ENCODE measurements at regions not wholly inside any gene's neighbourhood (a gene's known extent, or its start where the extent isn't known, plus 50 kb on each side); places are given as distances from the start of the nearest gene placed in this dataset.

DNA sequence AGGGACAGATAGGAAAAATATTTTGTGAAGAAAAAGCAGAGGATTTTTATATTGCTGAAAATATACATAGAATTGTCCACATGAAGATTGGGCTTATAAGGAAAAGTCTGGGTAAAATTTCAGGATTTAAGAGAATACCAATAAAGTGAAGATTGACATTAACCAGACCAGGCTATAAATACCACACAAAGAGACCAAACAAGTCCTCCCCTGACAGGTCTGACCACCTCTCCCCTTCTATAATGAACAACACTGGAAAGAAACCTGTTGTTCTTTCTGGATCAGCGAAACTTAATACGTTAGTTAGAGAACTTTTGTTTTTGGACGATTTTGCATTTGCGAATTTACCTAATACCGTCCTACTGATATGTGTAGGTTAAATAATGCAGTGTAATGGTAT lies 138.3 kb downstream of the ISL1 start:
- TF ChIP-seq ZNF384 (IDR thresholded peaks at IDR 0.05) (0 out of 2 replicates have a peak, but pooled peaks have one; percentile 1), LEF1 (IDR thresholded peaks at IDR 0.05; ENCODE audit: borderline replicate concordance) (no peak)
- TF ChIP-seq, protein P1, sequence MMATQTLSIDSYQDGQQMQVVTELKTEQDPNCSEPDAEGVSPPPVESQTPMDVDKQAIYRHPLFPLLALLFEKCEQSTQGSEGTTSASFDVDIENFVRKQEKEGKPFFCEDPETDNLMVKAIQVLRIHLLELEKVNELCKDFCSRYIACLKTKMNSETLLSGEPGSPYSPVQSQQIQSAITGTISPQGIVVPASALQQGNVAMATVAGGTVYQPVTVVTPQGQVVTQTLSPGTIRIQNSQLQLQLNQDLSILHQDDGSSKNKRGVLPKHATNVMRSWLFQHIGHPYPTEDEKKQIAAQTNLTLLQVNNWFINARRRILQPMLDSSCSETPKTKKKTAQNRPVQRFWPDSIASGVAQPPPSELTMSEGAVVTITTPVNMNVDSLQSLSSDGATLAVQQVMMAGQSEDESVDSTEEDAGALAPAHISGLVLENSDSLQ (IDR thresholded peaks at IDR 0.05): peak; percentile 73
- ChIA-PET CTCF (interaction anchor here (0.6 kb wide), 1 partner anchor 862 kb away, joined by 3 read pairs; no protein-coding TSS in a partner anchor), POLR2A (no interaction called here)
- no peak for DNase-seq (ENCODE audit: extremely low spot score)

DNA sequence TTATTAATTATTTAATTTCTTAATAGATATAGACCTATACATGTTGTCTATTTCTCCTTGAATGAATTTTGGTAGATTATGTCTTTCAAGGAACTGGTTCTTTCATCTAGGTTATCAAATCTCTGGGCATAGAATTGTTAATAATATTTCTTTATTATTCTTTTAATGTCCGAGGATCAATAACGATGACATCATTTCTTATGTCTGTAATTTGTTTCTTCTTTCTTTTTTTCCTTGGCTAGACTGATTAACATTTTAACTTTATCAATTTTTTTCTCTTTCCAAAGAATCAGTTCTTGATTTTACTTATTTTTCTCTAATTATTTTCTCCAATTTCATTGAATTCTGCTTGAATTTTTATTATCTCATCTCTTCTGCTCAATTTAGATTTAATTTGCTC lies 156.0 kb downstream of the ISL1 start:
- CTCF ChIA-PET: no interaction called here
- DNase-seq (ENCODE audit: extremely low spot score): no peak
- TF ChIP-seq SUZ12 (IDR thresholded peaks at IDR 0.05) (no peak), TARDBP (IDR thresholded peaks at IDR 0.05) (no peak), HDGF (IDR thresholded peaks at IDR 0.05; ENCODE audit: borderline replicate concordance) (no peak), ZNF384 (IDR thresholded peaks at IDR 0.05) (no peak), NFRKB (IDR thresholded peaks at IDR 0.05) (no peak), BHLHE40 (IDR thresholded peaks at IDR 0.05; ENCODE audit: borderline replicate concordance) (no peak), L3MBTL2 (conservative IDR thresholded peaks at IDR 0.05) (no peak), SP1 (IDR thresholded peaks at IDR 0.05) (no peak), FOXM1 (IDR thresholded peaks at IDR 0.05; ENCODE audit: borderline replicate concordance) (no peak)

DNA sequence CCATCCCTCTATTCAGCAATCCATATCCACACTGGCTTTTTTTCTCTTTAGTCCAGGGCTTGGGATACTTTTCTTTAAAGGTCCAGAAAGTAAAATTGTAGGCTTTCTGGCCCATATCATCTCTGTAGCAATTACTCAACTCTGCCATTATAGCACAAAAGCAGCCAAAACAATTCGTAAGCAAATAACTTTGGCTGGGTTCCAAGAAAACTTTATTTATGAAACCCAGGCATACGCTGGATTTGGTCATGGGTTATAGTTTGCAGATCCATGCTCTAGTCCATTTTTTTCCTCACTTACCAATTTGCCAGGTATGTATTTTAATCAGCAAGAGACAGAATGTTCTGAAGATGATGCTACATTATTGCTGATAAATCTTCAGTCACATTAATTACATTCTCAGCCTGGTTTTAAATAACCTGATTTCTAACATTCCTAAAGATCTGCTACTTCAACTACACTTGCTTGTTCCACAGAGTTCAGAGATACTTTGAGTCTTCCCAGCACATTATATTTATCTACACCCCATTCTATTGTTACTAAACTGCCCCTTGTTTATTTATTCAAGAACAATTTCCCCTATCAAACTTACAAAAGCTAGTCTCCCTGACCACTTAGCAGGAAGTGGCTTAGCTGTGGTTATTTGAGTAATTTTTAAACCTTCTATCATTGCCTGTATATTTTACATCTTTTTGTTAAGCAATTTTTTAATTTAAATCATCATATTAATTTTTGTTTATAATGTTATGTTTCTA lies 161.0 kb downstream of the ISL1 start:
- no peak for DNase-seq (ENCODE audit: extremely low spot score)
- ChIA-PET CTCF (no interaction called here), POLR2A (no interaction called here)
- no peak for TF ChIP-seq FOXK2 (IDR thresholded peaks at IDR 0.05)
- no peak for TF ChIP-seq FOXM1 (IDR thresholded peaks at IDR 0.05; ENCODE audit: borderline replicate concordance)
- no peak for TF ChIP-seq ARNT (IDR thresholded peaks at IDR 0.05)
- no peak for TF ChIP-seq L3MBTL2 (conservative IDR thresholded peaks at IDR 0.05)
- TF ChIP-seq ELF4 (IDR thresholded peaks at IDR 0.05): no peak
- TF ChIP-seq HDGF (IDR thresholded peaks at IDR 0.05; ENCODE audit: borderline replicate concordance): no peak
- no peak for TF ChIP-seq BHLHE40 (IDR thresholded peaks at IDR 0.05; ENCODE audit: borderline replicate concordance)
- no peak for TF ChIP-seq SUZ12 (IDR thresholded peaks at IDR 0.05)
- TF ChIP-seq SP1 (IDR thresholded peaks at IDR 0.05): no peak
- TF ChIP-seq TARDBP (IDR thresholded peaks at IDR 0.05): no peak
- no peak for TF ChIP-seq ZNF384 (IDR thresholded peaks at IDR 0.05)
- TF ChIP-seq LEF1 (IDR thresholded peaks at IDR 0.05; ENCODE audit: borderline replicate concordance): no peak

More for the DNA sequence above, 156.0 kb downstream of the ISL1 start:
- POLR2A ChIA-PET: no interaction called here

DNA sequence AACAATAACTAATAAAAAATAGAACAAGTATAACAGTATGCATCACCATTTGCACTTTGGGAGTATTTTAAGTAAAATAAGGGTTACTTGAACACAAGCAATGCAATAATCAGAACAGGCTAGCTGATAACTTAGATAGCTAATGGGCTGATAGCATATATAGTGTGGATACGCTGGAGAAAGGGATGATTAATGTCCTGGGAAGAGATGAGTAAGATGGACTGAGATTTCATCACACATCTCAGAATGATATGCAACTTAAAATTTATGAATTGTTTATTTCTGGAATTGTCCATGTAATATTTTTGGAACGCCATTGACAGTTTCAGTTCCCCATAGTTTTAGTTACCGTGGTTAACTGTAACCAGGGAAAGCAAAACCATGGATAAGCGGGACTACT lies 173.6 kb downstream of the ISL1 start:
- no peak for DNase-seq (ENCODE audit: extremely low spot score)
- CTCF ChIA-PET: no interaction called here
- POLR2A ChIA-PET: no interaction called here
- TF ChIP-seq BHLHE40 (IDR thresholded peaks at IDR 0.05; ENCODE audit: borderline replicate concordance) (no peak), NFRKB (IDR thresholded peaks at IDR 0.05) (no peak), LEF1 (IDR thresholded peaks at IDR 0.05; ENCODE audit: borderline replicate concordance) (no peak), ARNT (IDR thresholded peaks at IDR 0.05) (no peak), FOXK2 (IDR thresholded peaks at IDR 0.05) (no peak), ZNF384 (IDR thresholded peaks at IDR 0.05) (no peak), TARDBP (IDR thresholded peaks at IDR 0.05) (no peak), FOXA1 (IDR thresholded peaks at IDR 0.05) (no peak), SUZ12 (IDR thresholded peaks at IDR 0.05) (no peak), SP1 (IDR thresholded peaks at IDR 0.05) (no peak), L3MBTL2 (conservative IDR thresholded peaks at IDR 0.05) (no peak), HDGF (IDR thresholded peaks at IDR 0.05; ENCODE audit: borderline replicate concordance) (no peak), FOXM1 (IDR thresholded peaks at IDR 0.05; ENCODE audit: borderline replicate concordance) (no peak), ELF4 (IDR thresholded peaks at IDR 0.05) (no peak)
- TF ChIP-seq, protein P1 (IDR thresholded peaks at IDR 0.05): no peak

DNA sequence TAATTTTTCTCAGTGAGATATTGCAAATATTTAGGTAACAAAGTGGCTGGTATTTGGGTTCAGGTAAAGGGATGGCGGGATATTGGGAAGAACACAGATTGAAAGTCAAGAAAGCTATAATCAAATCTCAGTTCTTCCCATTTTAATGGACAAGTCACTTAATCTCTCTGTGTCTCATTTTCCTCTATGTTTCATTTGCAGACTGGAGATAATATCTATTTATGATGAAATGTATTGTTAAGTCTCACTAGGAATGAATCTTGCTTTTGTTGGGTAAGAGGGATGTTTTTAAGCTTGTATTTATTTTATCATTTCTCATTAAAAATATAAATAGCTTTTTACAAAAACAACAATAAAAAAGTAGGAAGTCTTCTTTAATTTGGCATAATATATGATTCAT lies 175.4 kb downstream of the ISL1 start:
- no peak for DNase-seq (ENCODE audit: extremely low spot score)
- POLR2A ChIA-PET: no interaction called here
- TF ChIP-seq, protein P1 (IDR thresholded peaks at IDR 0.05): no peak
- no peak for TF ChIP-seq BHLHE40 (IDR thresholded peaks at IDR 0.05; ENCODE audit: borderline replicate concordance)
- CTCF ChIA-PET: interaction anchor here (0.6 kb wide), 1 partner anchor 194 kb away, joined by 3 read pairs; no protein-coding TSS in a partner anchor

DNA sequence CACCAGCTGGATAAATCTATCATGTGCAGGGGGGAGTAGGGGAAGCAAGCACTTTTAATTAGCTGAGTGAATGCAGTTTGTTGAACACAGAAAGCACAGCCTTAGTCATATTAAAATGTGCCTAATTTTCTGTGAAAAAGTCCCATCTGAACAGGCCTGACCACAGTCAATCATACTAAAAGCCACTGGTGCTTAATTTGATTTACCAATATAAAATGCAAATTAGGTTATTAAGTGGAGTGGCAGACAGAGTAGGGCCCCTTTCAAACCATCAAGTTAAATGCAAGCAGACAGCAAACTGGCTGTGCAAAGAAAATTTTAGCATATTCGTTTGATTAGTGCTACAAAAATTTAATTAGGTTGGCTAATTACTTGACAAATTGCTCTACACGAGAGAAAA lies 176.1 kb downstream of the ISL1 start:
- no peak for DNase-seq (ENCODE audit: extremely low spot score)
- POLR2A ChIA-PET: no interaction called here
- CTCF ChIA-PET: interaction anchor here (0.6 kb wide), 1 partner anchor 195 kb away, joined by 3 read pairs; no protein-coding TSS in a partner anchor

More for the DNA sequence above, 176.1 kb downstream of the ISL1 start:
- TF ChIP-seq L3MBTL2 (conservative IDR thresholded peaks at IDR 0.05): no peak
- no peak for TF ChIP-seq CTBP1 (IDR thresholded peaks at IDR 0.05; ENCODE audit: borderline replicate concordance)
- no peak for TF ChIP-seq BHLHE40 (IDR thresholded peaks at IDR 0.05; ENCODE audit: borderline replicate concordance)
- no peak for TF ChIP-seq ELF4 (IDR thresholded peaks at IDR 0.05)
- no peak for TF ChIP-seq SP1 (IDR thresholded peaks at IDR 0.05)
- no peak for TF ChIP-seq HDGF (IDR thresholded peaks at IDR 0.05; ENCODE audit: borderline replicate concordance)
- no peak for TF ChIP-seq FOXM1 (IDR thresholded peaks at IDR 0.05; ENCODE audit: borderline replicate concordance)
- TF ChIP-seq, protein P1 (IDR thresholded peaks at IDR 0.05): no peak
- no peak for TF ChIP-seq FOXK2 (IDR thresholded peaks at IDR 0.05)
- TF ChIP-seq LEF1 (IDR thresholded peaks at IDR 0.05; ENCODE audit: borderline replicate concordance): no peak
- TF ChIP-seq ARNT (IDR thresholded peaks at IDR 0.05): no peak
- TF ChIP-seq SUZ12 (IDR thresholded peaks at IDR 0.05): no peak
- no peak for TF ChIP-seq FOXA1 (IDR thresholded peaks at IDR 0.05)
- no peak for TF ChIP-seq NFRKB (IDR thresholded peaks at IDR 0.05)
- no peak for TF ChIP-seq ZNF384 (IDR thresholded peaks at IDR 0.05)
- TF ChIP-seq TARDBP (IDR thresholded peaks at IDR 0.05): no peak

Data from HEK293T (cell line).